Fibroblast of lung (primary cell): ENCODE measurements at regions not wholly inside any gene's neighbourhood (a gene's known extent, or its start where the extent isn't known, plus 50 kb on each side); places are given as distances from the start of the nearest gene placed in this dataset.

Experiments used
- DNase-seq, 2 donors: peaks; one replicate each; pipeline versions ENCODE4 v3.0.0 to v3.0.0-alpha.2; 2010; ENCODE audit warnings: low read depth in 2 of 2
- H2AFZ ChIP-seq: 2 replicates; pipeline ENCODE4 v1.5.1; 2012; ENCODE audit warnings: low read length, control low read depth, inconsistent platforms
- H3K27ac ChIP-seq: 2 replicates; pipeline ENCODE4 v1.5.1; 2011; ENCODE audit warnings: low read length, control low read depth; ENCODE audit not compliant: insufficient read depth
- H3K27me3 ChIP-seq: 2 replicates; pipeline ENCODE4 v1.5.1; 2011; ENCODE audit warnings: mild to moderate bottlenecking, low read length; ENCODE audit not compliant: control insufficient read depth, insufficient read depth
- H3K36me3 ChIP-seq: 2 replicates; pipeline ENCODE4 v1.5.1; 2011; ENCODE audit warnings: low read length; ENCODE audit not compliant: control insufficient read depth, insufficient read depth
- H3K4me1 ChIP-seq: 2 replicates; pipeline ENCODE4 v1.5.1; 2011; ENCODE audit warnings: low read length; ENCODE audit not compliant: control insufficient read depth, insufficient read depth; ENCODE audit errors: extremely low read depth
- H3K4me2 ChIP-seq: 2 replicates; pipeline ENCODE4 v1.5.1; 2011; ENCODE audit warnings: low read length, control low read depth; ENCODE audit not compliant: insufficient read depth; ENCODE audit errors: extremely low read depth
- H3K4me3 ChIP-seq, 4 experiments: fragments of 200-600 bp in 1 of 4; sonication (generic) in 1 of 4; replicated peaks in 1 of 4; 2 replicates each; pipeline ENCODE4 v1.5.1; 2011 to 2016; ENCODE audit warnings: low read length in 4 of 4, low read depth in 3 of 4, mild to moderate bottlenecking in 3 of 4, control low read depth in 2 of 4, inconsistent platforms in 1 of 4, mixed read lengths in 1 of 4; ENCODE audit not compliant: insufficient read depth in 1 of 4; ENCODE audit errors: control extremely low read depth in 1 of 4
- H3K79me2 ChIP-seq: 2 replicates; pipeline ENCODE4 v1.5.1; 2012; ENCODE audit warnings: mild to moderate bottlenecking, low read length, inconsistent platforms; ENCODE audit not compliant: control insufficient read depth, insufficient read depth
- H3K9ac ChIP-seq: 2 replicates; pipeline ENCODE4 v1.5.1; 2011; ENCODE audit warnings: mild to moderate bottlenecking, low read length, control low read depth; ENCODE audit not compliant: insufficient read depth
- H3K9me3 ChIP-seq: 2 replicates; pipeline ENCODE4 v1.5.1; 2012; ENCODE audit warnings: low read depth, low read length; ENCODE audit not compliant: control insufficient read depth, insufficient read depth
- H4K20me1 ChIP-seq: 2 replicates; pipeline ENCODE4 v1.5.1; 2011; ENCODE audit warnings: low read length; ENCODE audit not compliant: control insufficient read depth, insufficient read depth; ENCODE audit errors: extremely low read depth
- CTCF ChIP-seq, 2 donors: IDR thresholded peaks in 1 of 2; conservative IDR thresholded peaks in 1 of 2; 1 replicate in 1 of 2; 2 replicates in 1 of 2; pipeline ENCODE4 v1.5.1; 2011 to 2012; ENCODE audit warnings: low read length in 2 of 2, control low read depth in 1 of 2, inconsistent platforms in 1 of 2, low read depth in 1 of 2, mild to moderate bottlenecking in 1 of 2
- EZH2 ChIP-seq: IDR thresholded peaks from 2 replicates; pipeline ENCODE4 v1.5.1; 2012; ENCODE audit warnings: low read length, control low read depth, mild to moderate bottlenecking; ENCODE audit errors: missing control alignments

- no peak overlapping the region for H3K4me3 ChIP-seq
- no peak for TF ChIP-seq CTCF (conservative IDR thresholded peaks at IDR 0.05 in 1 of 2, IDR thresholded peaks at IDR 0.05 in 1 of 2; ENCODE audit: low read depth in 1 of 2, low read length in 2 of 2)
- no peak for TF ChIP-seq EZH2
- H2AFZ ChIP-seq, result no peak overlapping the region
- no peak overlapping the region for H3K9ac ChIP-seq
- no peaks in the 10 kb centered on the region for H4K20me1 ChIP-seq
- H3K79me2 ChIP-seq, result no peaks in the 10 kb centered on the region
- no peaks in the 10 kb centered on the region for H3K27me3 ChIP-seq
- no peak overlapping the region for H3K4me2 ChIP-seq
- H3K36me3 ChIP-seq, result no peaks in the 10 kb centered on the region
- H3K27ac ChIP-seq, result no peak overlapping the region
- H3K9me3 ChIP-seq, result no peaks in the 10 kb centered on the region
- peak in 1 of 2 donors; percentile 10 for DNase-seq
- H3K4me1 ChIP-seq, result no peaks in the 10 kb centered on the region
Observed at GRCh38 chr19:28171983-28172382, 1041.0 kb downstream of the UQCRFS1 start.

GRCh38 chr19:28170066-28170465 lies 1042.9 kb downstream of the UQCRFS1 start:
- no peak overlapping the region for H2AFZ ChIP-seq
- no peaks in the 10 kb centered on the region for H3K27me3 ChIP-seq
- no peak overlapping the region for H3K27ac ChIP-seq
- no peaks in the 10 kb centered on the region for H3K9me3 ChIP-seq
- H3K4me2 ChIP-seq, result no peak overlapping the region
- no peak for DNase-seq
- no peak for TF ChIP-seq CTCF (conservative IDR thresholded peaks at IDR 0.05 in 1 of 2, IDR thresholded peaks at IDR 0.05 in 1 of 2; ENCODE audit: low read depth in 1 of 2, low read length in 2 of 2)
- TF ChIP-seq EZH2, result no peak
- H3K79me2 ChIP-seq, result no peaks in the 10 kb centered on the region
- H3K36me3 ChIP-seq, result no peaks in the 10 kb centered on the region
- H4K20me1 ChIP-seq, result no peaks in the 10 kb centered on the region
- no peak overlapping the region for H3K9ac ChIP-seq
- H3K4me1 ChIP-seq, result no peaks in the 10 kb centered on the region
- no peak overlapping the region for H3K4me3 ChIP-seq

GRCh38 chr19:28169168-28169887 lies 1043.6 kb downstream of the UQCRFS1 start:
- TF ChIP-seq EZH2 (no peak), CTCF (conservative IDR thresholded peaks at IDR 0.05 in 1 of 2, IDR thresholded peaks at IDR 0.05 in 1 of 2; ENCODE audit: low read depth in 1 of 2, low read length in 2 of 2) (no peak)
- Histone ChIP-seq H3K4me2 (no peak overlapping the region), H3K4me3 (no peak overlapping the region), H3K9ac (no peak overlapping the region), H3K27me3 (no peaks in the 10 kb centered on the region), H3K27ac (no peak overlapping the region), H3K79me2 (no peaks in the 10 kb centered on the region), H4K20me1 (no peaks in the 10 kb centered on the region), H3K9me3 (no peaks in the 10 kb centered on the region), H3K36me3 (no peaks in the 10 kb centered on the region), H2AFZ (no peak overlapping the region), H3K4me1 (no peaks in the 10 kb centered on the region)
- DNase-seq, result no peak
